ENCODE measurements at regions not wholly inside any gene's neighbourhood (a gene's known extent, or its start where the extent isn't known, plus 50 kb on each side); places are given as distances from the start of the nearest gene placed in this dataset.
A peak's percentile ranks its signal among the peaks of the same experiment; 100 is the strongest.

DNA sequence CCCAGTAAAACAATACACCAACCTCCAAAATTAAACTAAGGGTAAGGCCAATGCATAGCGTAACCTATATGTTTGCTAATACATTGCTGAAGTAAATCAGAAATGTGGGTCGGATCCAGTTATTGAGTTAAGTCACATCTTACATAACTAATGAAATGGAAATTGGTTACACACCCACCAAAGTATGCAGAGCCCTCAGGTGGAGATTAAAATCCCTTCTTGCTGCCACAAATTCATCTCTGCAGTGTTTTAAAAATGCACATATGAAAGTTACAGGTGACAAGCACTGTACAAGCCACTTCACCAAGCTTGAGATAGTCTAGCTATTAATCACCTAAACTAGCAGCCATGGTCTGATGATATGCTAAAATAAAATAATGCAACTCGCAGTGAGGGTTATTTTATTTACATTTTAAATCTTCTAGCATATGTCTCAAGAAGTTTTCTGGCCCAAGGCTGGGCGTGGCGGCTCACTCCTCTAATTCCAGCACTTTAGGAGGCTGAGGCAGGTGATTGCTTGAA lies 130.6 kb downstream of the AQP9 start:
- no peak for TF ChIP-seq TOX (CRISPR knock-in tag; IDR thresholded peaks at IDR 0.05; ENCODE audit: borderline replicate concordance)
- TF ChIP-seq RARB (CRISPR knock-in tag; IDR thresholded peaks at IDR 0.05) = no peak
- no peak for ATAC-seq

DNA sequence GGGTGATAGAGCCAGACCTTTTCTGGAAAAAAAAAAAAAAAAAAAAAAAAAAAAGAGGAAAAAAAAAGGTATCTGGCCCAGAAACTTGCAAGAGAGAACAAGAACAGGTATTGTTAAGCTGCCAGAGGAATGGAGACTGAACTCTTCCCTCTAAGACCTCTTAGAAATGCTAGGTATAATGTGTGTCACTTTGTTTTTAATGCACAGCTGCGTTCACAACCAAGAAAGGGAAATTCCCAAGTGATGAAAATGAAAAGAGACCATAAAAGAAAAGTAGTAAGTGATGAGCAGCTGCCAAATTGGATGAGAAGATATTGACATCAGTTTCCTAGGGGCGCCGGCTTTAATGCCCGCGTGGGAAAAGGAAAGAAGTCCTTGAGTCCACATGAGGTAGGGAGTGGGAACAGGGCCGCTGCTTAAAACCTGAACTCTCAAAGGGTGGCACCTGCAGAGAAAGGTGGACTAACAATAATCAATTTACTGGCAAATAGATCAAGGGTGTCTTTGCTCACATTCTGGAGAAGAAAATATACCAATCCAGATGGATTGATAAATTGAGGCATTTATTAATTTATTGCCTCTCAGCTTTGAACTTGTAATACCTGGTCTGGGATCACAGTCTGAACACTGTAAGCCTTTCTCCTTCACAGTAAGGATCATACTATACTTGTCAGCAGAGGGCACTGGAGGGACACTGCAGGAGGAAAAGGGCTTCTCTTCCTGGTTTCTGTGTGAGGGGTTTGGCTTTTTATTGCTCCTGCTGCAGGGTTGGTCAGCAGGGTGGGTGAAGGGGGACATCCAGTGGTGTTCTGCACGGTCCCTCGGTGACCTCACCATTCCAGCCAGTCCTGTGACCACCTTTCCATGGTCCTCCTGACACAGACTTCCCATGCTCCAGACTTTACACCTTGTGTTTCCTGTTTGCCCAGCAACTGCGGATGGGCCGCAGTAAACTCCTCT lies 131.6 kb downstream of the AQP9 start:
- TF ChIP-seq, protein P1, sequence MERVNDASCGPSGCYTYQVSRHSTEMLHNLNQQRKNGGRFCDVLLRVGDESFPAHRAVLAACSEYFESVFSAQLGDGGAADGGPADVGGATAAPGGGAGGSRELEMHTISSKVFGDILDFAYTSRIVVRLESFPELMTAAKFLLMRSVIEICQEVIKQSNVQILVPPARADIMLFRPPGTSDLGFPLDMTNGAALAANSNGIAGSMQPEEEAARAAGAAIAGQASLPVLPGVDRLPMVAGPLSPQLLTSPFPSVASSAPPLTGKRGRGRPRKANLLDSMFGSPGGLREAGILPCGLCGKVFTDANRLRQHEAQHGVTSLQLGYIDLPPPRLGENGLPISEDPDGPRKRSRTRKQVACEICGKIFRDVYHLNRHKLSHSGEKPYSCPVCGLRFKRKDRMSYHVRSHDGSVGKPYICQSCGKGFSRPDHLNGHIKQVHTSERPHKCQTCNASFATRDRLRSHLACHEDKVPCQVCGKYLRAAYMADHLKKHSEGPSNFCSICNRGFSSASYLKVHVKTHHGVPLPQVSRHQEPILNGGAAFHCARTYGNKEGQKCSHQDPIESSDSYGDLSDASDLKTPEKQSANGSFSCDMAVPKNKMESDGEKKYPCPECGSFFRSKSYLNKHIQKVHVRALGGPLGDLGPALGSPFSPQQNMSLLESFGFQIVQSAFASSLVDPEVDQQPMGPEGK (CRISPR knock-in tag; IDR thresholded peaks at IDR 0.05; ENCODE audit: borderline replicate concordance) = no peak
- TF ChIP-seq BACH2 (CRISPR knock-in tag; IDR thresholded peaks at IDR 0.05; ENCODE audit: borderline replicate concordance) (no peak), ARNTL (CRISPR knock-in tag; IDR thresholded peaks at IDR 0.05; ENCODE audit: borderline replicate concordance, low read depth) (no peak), RARB (CRISPR knock-in tag; IDR thresholded peaks at IDR 0.05) (no peak), TOX (CRISPR knock-in tag; IDR thresholded peaks at IDR 0.05; ENCODE audit: borderline replicate concordance) (no peak), ESRRG (CRISPR knock-in tag; IDR thresholded peaks at IDR 0.05) (no peak), SNAI2 (CRISPR knock-in tag; IDR thresholded peaks at IDR 0.05) (no peak), ZC3H10 (CRISPR knock-in tag; IDR thresholded peaks at IDR 0.05) (no peak), ZNF8 (CRISPR knock-in tag; IDR thresholded peaks at IDR 0.05) (no peak)
- TF ChIP-seq, protein P2, sequence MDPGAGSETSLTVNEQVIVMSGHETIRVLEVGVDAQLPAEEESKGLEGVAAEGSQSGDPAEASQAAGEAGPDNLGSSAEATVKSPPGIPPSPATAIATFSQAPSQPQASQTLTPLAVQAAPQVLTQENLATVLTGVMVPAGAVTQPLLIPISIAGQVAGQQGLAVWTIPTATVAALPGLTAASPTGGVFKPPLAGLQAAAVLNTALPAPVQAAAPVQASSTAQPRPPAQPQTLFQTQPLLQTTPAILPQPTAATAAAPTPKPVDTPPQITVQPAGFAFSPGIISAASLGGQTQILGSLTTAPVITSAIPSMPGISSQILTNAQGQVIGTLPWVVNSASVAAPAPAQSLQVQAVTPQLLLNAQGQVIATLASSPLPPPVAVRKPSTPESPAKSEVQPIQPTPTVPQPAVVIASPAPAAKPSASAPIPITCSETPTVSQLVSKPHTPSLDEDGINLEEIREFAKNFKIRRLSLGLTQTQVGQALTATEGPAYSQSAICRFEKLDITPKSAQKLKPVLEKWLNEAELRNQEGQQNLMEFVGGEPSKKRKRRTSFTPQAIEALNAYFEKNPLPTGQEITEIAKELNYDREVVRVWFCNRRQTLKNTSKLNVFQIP (CRISPR knock-in tag; IDR thresholded peaks at IDR 0.05; ENCODE audit: borderline replicate concordance, low read depth) = no peak
- TF ChIP-seq, protein P3, sequence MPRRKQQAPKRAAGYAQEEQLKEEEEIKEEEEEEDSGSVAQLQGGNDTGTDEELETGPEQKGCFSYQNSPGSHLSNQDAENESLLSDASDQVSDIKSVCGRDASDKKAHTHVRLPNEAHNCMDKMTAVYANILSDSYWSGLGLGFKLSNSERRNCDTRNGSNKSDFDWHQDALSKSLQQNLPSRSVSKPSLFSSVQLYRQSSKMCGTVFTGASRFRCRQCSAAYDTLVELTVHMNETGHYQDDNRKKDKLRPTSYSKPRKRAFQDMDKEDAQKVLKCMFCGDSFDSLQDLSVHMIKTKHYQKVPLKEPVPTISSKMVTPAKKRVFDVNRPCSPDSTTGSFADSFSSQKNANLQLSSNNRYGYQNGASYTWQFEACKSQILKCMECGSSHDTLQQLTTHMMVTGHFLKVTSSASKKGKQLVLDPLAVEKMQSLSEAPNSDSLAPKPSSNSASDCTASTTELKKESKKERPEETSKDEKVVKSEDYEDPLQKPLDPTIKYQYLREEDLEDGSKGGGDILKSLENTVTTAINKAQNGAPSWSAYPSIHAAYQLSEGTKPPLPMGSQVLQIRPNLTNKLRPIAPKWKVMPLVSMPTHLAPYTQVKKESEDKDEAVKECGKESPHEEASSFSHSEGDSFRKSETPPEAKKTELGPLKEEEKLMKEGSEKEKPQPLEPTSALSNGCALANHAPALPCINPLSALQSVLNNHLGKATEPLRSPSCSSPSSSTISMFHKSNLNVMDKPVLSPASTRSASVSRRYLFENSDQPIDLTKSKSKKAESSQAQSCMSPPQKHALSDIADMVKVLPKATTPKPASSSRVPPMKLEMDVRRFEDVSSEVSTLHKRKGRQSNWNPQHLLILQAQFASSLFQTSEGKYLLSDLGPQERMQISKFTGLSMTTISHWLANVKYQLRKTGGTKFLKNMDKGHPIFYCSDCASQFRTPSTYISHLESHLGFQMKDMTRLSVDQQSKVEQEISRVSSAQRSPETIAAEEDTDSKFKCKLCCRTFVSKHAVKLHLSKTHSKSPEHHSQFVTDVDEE (CRISPR knock-in tag; IDR thresholded peaks at IDR 0.05) = no peak
- peak; percentile 85 for ATAC-seq

DNA sequence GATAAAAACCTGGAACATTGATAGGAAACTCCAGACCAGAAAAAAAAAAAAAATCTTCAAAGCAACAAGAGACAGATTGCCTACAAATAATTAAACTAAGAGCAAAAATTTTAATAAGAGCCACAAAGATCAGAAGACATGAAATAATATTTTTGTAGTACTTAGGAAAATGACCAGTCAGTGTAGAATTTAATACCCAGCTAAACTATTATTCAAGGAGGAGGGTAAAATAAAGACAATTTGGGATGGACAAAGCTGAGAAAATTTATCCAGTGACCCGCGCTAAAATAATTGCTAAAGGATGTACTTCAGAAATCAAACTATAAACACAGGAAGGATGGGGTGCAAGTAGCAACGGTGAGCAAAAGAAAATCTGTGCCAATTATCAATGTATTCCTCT lies 133.2 kb downstream of the AQP9 start:
- no peak for ATAC-seq
- TF ChIP-seq SNAI2 (CRISPR knock-in tag; IDR thresholded peaks at IDR 0.05) (no peak), GLIS3 (CRISPR knock-in tag; IDR thresholded peaks at IDR 0.05) (no peak), RARB (CRISPR knock-in tag; IDR thresholded peaks at IDR 0.05) (no peak), ARNTL (CRISPR knock-in tag; IDR thresholded peaks at IDR 0.05; ENCODE audit: borderline replicate concordance, low read depth) (no peak)

DNA sequence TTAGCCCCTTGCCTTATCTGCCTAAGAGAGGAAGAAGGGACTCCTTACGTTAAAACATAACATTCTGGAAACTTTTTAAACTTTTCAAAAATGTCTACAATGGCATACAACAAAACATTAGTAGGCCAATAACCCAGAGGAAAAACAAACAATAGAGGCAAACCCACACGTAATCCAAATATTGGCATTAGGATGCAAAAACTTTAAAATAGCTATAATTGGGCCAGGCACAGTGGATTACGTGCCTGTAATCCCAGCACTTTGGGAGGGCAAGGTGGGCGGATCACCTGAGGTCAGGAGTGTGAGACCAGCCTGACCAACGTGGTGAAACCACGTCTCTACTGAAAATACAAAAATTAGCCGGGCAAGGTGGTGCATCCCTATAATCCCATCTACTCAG lies 134.9 kb downstream of the AQP9 start:
- no peak for TF ChIP-seq BACH2 (CRISPR knock-in tag; IDR thresholded peaks at IDR 0.05; ENCODE audit: borderline replicate concordance)
- TF ChIP-seq ZNF70 (CRISPR knock-in tag; IDR thresholded peaks at IDR 0.05) = no peak
- no peak for TF ChIP-seq CSDC2 (CRISPR knock-in tag; IDR thresholded peaks at IDR 0.05)
- ATAC-seq = no peak

DNA sequence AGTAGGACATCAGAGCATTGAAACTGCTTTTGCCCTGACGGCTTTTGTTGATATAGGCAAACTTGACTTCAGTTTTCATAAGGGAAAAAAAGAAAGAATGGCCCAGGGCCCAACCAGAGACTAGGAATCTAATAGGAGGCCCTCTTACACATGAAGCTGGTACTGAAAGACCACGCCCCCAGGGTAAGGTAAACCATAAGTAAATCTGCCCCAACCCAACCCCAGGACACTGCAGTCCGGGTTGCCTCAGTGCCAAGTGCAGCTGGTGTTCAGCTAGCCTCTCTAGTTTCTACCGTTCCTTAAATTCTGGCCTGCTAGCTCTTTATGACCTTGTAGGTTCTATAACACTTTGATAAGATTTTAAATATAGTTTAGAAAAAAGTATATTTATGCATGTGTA lies 136.7 kb downstream of the AQP9 start:
- TF ChIP-seq, protein P3 (CRISPR knock-in tag; IDR thresholded peaks at IDR 0.05) = no peak
- TF ChIP-seq, protein P4, sequence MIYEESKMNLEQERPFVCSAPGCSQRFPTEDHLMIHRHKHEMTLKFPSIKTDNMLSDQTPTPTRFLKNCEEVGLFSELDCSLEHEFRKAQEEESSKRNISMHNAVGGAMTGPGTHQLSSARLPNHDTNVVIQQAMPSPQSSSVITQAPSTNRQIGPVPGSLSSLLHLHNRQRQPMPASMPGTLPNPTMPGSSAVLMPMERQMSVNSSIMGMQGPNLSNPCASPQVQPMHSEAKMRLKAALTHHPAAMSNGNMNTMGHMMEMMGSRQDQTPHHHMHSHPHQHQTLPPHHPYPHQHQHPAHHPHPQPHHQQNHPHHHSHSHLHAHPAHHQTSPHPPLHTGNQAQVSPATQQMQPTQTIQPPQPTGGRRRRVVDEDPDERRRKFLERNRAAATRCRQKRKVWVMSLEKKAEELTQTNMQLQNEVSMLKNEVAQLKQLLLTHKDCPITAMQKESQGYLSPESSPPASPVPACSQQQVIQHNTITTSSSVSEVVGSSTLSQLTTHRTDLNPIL (CRISPR knock-in tag; IDR thresholded peaks at IDR 0.05; ENCODE audit: low read depth) = no peak
- TF ChIP-seq TCF4 (CRISPR knock-in tag; IDR thresholded peaks at IDR 0.05; ENCODE audit: borderline replicate concordance) = no peak
- TF ChIP-seq ZFP3 (CRISPR knock-in tag; IDR thresholded peaks at IDR 0.05) = no peak
- TF ChIP-seq GLIS3 (CRISPR knock-in tag; IDR thresholded peaks at IDR 0.05) = no peak
- no peak for TF ChIP-seq ESRRG (CRISPR knock-in tag; IDR thresholded peaks at IDR 0.05)
- TF ChIP-seq ZNF8 (CRISPR knock-in tag; IDR thresholded peaks at IDR 0.05) = no peak
- no peak for TF ChIP-seq RARB (CRISPR knock-in tag; IDR thresholded peaks at IDR 0.05)
- TF ChIP-seq OSR1 (CRISPR knock-in tag; IDR thresholded peaks at IDR 0.05) = no peak
- no peak for TF ChIP-seq ISL1 (CRISPR knock-in tag; IDR thresholded peaks at IDR 0.05)
- no peak for TF ChIP-seq ZC3H10 (CRISPR knock-in tag; IDR thresholded peaks at IDR 0.05)
- no peak for TF ChIP-seq TOX (CRISPR knock-in tag; IDR thresholded peaks at IDR 0.05; ENCODE audit: borderline replicate concordance)
- no peak for TF ChIP-seq PPARA (CRISPR knock-in tag; IDR thresholded peaks at IDR 0.05; ENCODE audit: borderline replicate concordance)
- ATAC-seq = no peak
